HG03159 (cell line): ENCODE measurements at regions not wholly inside any gene's neighbourhood (a gene's known extent, or its start where the extent isn't known, plus 50 kb on each side); places are given as distances from the start of the nearest gene placed in this dataset.

Experiments
- ATAC-seq: cut with Tn5 transposase; IDR thresholded peaks from one replicate; pipeline ENCODE4 v1.9.1; 2021; ENCODE audit warnings: mild to moderate bottlenecking, moderate library complexity; ENCODE audit not compliant: unreplicated experiment

DNA sequence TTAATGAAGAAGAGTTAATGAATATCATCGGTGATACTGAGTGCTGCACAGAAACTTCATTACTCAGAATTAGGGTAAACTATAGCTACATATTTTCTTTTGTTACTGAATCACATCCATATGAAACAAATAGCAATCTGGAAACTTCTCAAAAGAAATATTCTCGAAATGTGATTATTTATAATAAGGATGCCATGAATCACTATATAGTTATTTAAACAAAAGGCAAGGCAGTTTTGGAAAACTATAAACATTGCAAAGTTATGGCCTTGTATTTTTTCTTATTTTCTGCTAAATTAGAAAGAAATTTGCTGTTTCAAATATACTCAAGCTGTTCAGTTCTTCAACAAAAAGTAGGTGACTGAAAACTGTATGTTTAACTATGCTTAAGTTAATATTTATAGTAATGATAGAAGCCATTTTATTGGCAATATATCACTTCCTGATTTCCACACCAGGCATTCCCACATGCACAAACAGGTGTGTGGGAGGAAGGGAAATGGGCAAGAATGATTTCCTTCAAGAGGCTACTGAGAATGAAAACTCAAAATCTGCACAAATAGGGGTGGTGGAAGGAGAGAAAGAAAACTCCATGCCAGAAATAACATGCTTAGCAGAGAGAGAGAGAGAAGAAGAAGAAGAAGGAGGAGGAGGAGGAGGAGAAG, 74.5 kb upstream of the FRY start:
- no peak for ATAC-seq

DNA sequence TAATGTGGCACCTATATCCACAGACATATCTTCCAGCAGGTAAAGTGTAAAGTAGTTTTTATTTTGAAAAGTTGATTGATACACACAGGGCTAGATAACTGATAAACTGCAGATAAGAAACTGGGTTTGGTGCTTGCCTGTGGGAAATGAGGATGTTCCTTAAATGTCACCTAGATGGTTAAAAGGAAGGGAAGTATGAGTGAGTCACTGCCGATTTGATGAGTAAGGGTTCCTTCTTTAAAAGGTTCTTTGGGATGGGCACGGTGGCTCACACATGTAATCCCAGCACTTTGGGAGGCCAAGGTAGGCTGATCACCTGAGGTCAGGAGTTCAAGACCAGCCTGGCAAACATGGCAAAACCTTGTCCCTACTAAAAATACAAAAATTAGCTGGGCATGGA, 73.8 kb upstream of the FRY start:
- ATAC-seq: no peak

DNA sequence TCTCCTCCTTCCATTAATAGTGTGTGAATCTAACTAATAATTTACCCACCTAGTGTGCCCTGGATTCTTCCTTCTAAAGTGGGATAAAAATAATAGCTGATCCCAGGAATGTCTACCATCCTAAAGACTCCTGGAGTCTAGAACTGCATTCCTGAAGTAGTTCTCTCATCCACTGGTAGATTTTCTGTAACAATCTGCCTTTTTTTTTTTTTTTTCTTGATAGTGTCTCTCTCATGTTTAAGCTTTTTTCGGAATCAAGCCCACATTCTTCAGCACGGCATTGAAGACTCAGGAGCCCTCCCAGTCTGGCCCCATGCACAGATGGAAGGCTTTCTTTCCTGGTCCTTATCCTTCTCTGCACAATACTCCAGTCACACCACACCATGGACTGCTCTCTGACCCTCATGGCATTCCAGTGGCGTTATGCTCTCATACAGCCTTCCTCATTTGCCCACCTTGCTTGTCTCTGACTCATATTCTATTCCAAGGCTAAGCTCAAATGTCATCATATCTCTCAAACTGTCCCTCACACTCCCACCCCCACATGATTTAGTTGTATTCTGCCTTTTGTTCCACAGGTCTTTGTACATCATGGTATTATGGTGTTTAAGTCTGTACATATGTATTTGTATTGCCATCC, 68.7 kb upstream of the FRY start:
- no peak for ATAC-seq

DNA sequence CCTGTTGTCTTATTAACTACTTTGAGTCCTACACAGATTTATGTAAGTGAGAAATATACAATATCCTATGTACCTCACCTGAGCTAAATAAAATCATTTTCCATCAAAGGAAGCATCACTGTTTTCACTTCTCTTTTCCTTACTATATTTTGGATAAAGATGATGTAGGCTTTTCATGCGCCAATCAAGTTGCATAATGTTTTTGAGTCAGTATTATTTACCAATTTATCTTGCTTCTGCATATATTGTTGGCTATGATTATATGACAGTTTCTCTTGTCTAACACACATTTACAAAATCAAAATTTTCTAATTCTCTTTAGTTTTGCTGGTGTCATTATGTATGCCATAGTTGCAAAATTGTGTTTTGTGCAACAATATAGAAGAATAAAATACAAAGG, 67.9 kb upstream of the FRY start:
- ATAC-seq: no peak

DNA sequence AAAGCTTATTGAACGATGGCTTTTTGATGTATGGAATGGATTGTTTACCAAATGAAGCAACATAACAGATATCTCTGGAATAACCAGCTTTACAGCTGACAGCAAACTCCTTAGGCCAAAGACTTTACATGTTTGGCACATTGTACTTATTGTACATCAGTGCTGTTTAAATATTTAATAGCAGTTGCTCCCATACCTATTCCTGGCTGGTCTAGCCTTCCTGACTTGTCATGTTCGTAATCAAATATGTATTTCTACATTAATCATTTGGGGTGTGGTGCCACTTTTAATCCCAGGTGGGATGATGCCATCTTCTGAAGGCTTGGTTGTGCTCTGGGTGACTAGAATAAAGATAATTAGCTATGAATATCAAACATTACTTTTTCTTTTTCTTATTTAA, 67.4 kb upstream of the FRY start:
- ATAC-seq: no peak

DNA sequence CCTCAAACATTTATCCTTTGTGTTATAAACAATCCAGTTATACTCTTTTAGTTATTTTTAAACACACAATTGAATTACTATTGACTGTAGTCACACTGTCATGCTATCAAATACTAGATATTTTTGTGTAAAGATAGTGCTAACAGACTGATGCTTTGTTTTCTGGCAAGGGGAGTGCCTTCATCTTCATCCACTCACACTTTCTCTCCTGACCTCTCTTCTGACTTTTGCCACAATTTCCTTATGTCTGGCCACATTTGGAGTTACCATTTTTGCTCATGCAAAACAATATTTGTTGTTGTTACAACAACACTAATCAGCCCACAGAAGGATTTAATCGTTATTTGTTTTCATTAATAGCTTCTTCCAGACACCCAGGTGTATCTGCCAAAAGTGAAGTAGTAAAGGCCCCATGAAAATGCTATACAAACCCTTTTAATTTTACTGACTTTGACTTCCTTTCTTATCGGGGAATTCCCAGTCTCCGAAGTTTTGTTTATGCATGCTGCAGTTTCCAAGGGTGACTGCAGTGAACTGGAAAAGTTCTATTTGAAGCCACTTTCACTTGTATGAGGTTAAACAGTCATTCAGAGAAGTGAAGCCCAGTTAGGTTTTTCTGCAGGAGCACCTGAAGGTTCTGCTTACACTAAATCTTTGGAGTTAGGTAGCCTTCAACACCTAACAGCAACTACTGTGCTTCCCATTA, 66.1 kb upstream of the FRY start:
- peak; percentile 93 for ATAC-seq

DNA sequence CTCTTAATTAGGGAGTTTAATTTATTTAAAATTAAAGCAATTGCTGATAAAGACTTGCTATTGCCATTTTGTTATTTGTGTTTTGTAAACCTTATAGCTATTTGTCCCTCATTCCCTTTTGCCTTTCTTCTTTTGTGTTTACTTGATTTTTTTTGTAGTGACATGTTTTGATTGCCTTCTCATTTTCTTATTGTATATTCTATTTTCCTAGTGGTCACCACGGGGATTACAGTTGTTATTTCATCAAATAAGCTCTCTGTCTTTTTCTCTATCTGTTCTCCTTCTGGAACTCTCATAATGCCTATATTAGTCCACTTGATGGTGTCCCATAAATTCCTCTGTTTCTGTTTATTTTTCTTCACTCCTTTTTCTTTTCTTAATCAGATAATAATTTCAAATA, 64.4 kb upstream of the FRY start:
- no peak for ATAC-seq

DNA sequence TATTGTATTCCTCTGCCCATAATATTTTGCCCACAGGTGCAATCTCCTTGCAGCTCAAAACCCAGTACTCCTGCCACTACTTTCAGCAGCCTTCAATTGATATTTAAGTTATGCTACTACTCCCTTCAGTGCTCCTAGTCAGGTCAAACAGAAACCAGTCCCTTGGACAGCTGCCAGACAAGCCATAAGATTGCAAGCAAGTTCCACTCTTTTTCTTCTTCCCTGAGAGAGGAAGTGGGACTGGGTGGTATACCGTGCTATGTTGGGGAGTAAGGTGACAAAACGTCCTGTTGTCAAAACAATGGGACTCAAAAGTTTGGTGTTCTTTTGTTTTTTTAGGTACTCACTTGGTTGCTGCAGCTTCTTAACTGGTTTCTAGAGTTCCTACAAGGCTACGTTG, 63.1 kb upstream of the FRY start:
- ATAC-seq: no peak

DNA sequence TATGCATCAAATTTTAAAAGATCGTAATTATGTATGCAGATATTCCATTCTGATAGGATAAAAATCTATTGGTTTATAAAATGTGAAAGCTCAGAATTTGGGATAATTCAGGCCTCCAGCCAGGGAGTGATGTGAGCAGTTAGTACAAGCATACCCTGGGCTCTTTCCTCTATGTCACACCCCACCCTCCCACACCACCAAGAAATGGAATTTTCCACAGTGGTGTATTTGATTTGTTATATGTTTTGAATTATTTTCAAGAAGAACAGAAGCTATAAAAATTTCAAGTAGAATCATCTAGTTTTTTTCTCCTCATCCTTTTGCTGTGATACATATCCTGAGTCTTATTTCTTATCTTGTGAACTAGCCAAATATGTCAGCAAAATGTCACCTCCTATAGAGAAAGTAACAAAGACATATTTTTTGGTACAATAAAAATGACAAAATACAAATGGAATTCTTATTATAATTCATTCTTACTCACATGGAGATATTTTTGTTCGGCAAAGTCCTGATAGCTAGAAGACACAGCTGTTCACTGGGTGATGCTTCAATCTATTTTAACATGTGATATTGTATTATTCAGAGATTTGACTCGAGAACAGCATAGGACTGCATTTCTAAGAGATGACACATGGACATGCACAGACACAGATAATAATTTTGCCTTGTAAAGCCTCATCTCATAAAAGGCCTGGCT, 61.2 kb upstream of the FRY start:
- ATAC-seq: no peak

DNA sequence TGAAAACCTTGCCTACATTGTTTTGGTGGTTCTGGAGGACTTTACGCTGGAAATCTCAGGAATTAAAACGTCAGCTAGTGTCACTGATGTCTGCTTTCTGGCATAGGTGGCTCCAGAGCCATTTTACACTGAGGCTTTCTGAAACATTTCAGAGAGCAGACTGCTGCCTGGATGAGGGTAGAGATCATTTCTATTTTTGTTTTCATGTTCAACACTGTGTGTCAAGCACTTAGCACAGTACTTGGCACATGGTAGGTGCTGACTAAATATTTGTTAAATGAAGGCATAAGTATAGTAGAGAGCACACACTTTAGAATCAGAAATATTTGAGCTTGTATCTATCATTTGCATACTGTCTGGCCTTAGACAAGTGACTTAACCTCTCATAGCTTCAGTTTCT, 59.1 kb upstream of the FRY start:
- no peak for ATAC-seq

DNA sequence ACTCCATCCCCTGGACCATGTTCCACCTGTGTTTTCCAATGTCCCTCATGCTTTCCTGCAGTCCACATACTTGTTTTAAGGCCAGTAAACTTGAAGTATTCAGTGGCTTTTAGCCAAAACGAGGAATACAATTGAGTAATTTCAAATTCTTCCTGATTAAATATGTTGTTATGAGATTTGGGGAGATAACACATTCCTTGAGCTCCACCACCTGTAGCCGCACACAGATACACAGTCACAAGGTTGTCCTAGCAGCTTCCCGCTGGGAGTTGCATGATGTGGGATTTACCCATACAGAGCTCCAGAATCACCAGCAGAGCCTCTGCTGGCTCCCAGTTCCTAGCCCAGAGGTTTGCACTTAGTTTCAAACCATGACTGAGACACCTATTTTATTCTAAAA, 53.6 kb upstream of the FRY start:
- no peak for ATAC-seq

DNA sequence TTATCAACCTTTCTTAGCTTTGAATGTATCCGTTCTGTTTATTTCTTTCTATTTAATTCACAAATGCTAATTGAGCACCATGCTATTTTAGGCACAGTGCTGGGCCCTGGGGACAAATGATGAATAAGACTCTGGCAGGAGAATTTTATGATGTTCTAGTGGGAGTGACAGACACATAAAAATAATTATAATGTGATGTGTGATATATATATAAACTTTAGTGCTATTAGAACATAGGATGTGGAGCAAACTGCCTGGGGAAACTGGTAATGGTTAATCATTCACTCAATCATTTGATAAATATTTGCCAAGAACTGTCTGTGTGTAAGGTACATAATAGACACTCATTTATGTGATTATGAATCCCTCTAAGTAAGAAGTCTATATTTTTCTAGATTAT, 50.7 kb upstream of the FRY start:
- ATAC-seq: no peak
